Kidney epithelial cell (primary cell): ENCODE measurements at regions not wholly inside any gene's neighbourhood (a gene's known extent, or its start where the extent isn't known, plus 50 kb on each side); places are given as distances from the start of the nearest gene placed in this dataset.

ENCODE experiments used
- DNase-seq: peaks from one replicate; pipeline ENCODE4 v3.0.0-alpha.2; 2010; ENCODE audit warnings: low read depth
- H3K27me3 ChIP-seq: 2 replicates; pipeline ENCODE4 v1.6.0; 2011; ENCODE audit warnings: low read length; ENCODE audit not compliant: control insufficient read depth, insufficient read depth
- H3K36me3 ChIP-seq: 2 replicates; pipeline ENCODE4 v1.5.1; 2011; ENCODE audit warnings: low read length; ENCODE audit not compliant: control insufficient read depth, insufficient read depth
- H3K4me3 ChIP-seq: 2 replicates; pipeline ENCODE4 v1.5.1; 2011; ENCODE audit warnings: low read depth, mild to moderate bottlenecking, control low read depth, low read length
- TF ChIP-seq, protein P1 (sequence below): IDR thresholded peaks from 2 replicates; pipeline ENCODE4 v1.5.1; 2011; ENCODE audit warnings: mild to moderate bottlenecking, moderate library complexity, low read length, control low read depth, inconsistent platforms; ENCODE audit not compliant: insufficient read depth, poor library complexity, severe bottlenecking

DNA sequence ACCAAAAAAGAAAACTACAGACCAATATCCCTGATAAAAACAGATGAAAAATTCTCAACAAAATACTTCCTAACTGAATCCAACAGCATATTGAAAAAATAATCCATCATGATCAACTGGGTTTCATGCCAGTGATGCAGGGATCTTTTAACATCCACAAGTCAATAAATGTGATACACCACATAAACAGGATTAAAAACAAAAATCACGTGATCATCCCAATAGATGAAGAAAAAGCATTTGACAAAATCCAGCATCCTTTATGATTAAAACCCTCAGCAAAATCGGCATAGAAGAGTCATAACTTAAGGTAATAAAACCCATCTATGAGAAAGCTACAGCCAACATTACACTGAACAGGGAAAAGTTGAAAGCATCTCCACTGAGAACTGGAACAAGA lies 107.5 kb downstream of the DCLK3 start:
- Histone ChIP-seq H3K4me3 (no peak overlapping the region), H3K36me3 (no peaks in the 10 kb centered on the region), H3K27me3 (no peaks in the 10 kb centered on the region)
- DNase-seq, result no peak
- TF ChIP-seq, protein P1, sequence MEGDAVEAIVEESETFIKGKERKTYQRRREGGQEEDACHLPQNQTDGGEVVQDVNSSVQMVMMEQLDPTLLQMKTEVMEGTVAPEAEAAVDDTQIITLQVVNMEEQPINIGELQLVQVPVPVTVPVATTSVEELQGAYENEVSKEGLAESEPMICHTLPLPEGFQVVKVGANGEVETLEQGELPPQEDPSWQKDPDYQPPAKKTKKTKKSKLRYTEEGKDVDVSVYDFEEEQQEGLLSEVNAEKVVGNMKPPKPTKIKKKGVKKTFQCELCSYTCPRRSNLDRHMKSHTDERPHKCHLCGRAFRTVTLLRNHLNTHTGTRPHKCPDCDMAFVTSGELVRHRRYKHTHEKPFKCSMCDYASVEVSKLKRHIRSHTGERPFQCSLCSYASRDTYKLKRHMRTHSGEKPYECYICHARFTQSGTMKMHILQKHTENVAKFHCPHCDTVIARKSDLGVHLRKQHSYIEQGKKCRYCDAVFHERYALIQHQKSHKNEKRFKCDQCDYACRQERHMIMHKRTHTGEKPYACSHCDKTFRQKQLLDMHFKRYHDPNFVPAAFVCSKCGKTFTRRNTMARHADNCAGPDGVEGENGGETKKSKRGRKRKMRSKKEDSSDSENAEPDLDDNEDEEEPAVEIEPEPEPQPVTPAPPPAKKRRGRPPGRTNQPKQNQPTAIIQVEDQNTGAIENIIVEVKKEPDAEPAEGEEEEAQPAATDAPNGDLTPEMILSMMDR, result no peak

DNA sequence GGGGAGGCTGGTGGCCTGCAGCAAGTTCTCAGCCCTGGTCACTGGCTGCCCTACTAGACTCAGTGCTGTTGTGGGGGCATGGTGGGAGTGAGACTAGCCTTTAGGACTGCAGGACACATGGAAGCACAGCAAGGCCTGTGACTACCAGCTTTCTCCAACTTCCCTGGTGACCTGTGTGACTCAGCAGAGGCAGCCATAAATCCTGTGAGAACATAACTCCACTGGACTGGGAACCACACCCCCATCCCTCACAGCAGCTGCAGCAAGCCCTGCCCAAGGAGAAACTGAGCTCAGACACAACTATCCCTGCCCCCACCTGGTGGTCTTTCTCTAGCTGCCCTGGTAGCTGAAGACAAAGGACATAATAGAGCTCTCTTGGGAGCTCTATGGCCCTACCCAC lies 111.3 kb downstream of the DCLK3 start:
- no peaks in the 10 kb centered on the region for H3K27me3 ChIP-seq
- no peak for DNase-seq
- TF ChIP-seq, protein P1, result no peak
- no peak overlapping the region for H3K4me3 ChIP-seq
- no peaks in the 10 kb centered on the region for H3K36me3 ChIP-seq

DNA sequence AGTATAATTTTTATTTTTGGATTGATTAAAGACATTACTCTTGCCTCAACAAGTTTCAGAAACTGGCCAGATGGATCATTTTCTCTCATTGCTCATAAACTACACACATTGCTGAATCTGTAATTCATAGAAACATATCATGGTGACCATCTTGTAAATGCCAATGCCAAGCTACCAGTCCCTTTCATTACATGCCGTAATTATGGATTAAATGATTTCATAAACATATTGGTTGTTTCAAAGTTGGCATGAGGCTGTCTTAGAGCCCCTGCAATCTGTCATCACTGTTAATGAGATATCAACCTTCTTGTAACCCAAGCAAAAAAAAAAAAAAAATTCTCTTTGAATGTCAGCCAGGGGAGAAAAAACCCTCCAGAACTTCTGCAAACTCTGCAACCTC lies 112.2 kb downstream of the DCLK3 start:
- Histone ChIP-seq H3K4me3 (no peak overlapping the region), H3K27me3 (no peaks in the 10 kb centered on the region), H3K36me3 (no peaks in the 10 kb centered on the region)
- TF ChIP-seq, protein P1, result no peak
- DNase-seq, result no peak

DNA sequence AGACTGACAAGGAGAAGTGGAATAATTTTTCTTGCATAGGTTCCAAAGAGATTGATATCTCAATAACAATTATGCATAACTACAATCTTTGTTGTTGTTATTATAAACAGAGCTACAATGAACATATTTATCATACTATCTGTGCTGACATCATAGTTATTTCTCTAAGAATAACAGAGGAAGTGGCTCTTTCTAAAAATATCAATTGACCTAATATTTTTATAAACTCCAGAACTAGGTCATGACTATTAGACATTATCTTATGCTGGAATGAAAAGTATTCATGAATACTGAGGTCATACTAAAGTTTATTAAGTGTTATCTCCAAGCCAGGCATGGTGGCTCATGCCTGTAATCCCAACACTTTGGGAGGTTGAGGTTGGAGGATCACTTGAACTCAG lies 114.1 kb downstream of the DCLK3 start:
- Histone ChIP-seq H3K36me3 (no peaks in the 10 kb centered on the region), H3K27me3 (no peaks in the 10 kb centered on the region), H3K4me3 (no peak overlapping the region)
- TF ChIP-seq, protein P1, result no peak
- DNase-seq, result no peak

DNA sequence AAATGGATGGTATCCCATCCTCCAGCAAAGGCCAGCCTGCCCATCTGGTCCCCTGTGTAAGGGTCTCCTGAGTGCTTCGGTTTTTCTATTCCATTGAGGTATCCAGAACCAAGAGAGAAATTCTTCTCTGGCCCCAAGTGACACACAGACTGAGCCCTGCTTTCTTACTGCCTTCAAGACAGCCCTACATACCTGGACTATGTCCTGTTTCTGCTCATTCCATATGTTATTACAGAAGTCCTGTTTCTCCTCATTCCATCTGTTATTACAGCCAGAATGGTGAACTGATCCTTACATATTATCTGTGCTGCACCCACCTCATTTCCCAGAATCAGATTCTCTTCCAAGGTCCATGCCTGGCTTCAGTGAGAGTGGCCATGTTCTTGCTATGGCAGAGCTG lies 115.2 kb downstream of the DCLK3 start:
- TF ChIP-seq, protein P1, result no peak
- no peak for DNase-seq

DNA sequence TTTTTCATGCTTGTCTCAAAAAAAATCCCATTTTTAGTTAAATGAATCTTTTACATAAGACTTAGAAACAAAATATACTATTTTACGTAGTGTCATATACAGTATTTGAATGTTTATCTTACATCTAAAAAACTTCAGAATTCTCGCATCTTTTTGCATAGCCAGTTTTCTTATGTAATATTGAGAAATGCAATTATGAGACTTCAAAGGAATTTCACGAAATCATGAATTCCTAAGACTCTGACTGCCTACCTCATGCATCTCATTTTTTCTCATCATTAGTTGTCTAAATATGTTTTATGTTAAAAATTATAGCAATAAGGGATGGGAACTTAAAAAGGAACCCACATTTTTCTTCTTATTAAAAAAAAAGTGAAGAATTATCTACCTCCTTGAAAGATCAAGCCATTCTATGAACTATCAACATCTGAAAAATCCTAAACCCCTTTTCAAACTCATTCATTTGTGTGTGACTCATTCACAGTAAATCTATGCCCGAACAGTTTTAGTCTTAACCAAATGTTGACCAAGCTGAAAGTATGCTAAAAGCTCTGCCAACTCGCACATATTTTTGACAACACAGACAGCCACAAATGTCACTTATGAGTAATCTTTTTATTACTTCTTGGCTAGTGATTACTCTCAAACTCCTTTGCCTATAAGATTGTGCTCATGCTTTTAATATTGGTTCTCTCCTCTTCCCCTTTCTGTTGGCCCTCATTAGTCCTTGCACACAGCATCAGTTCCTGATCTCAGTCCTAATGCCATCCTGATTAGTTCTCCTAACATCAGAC lies 115.9 kb downstream of the DCLK3 start:
- TF ChIP-seq, protein P1, result no peak
- DNase-seq, result peak; percentile 82
- H3K27me3 ChIP-seq, result no peaks in the 10 kb centered on the region
- no peak overlapping the region for H3K4me3 ChIP-seq
- H3K36me3 ChIP-seq, result no peaks in the 10 kb centered on the region

More for the DNA sequence above, 115.2 kb downstream of the DCLK3 start:
- H3K27me3 ChIP-seq, result no peaks in the 10 kb centered on the region
- H3K36me3 ChIP-seq, result no peaks in the 10 kb centered on the region
- no peak overlapping the region for H3K4me3 ChIP-seq
